H1 (cell line): ENCODE measurements at regions not wholly inside any gene's neighbourhood (a gene's known extent, or its start where the extent isn't known, plus 50 kb on each side); places are given as distances from the start of the nearest gene placed in this dataset.

Experiments
- CTCF ChIA-PET: fragments of 300-600 bp; sonication (Branson Sonifier 250); formaldehyde crosslinking; loops from one replicate; lab custom pipeline; 2021; ENCODE audit not compliant: partially characterized antibody; lab: Charles Lee
- POLR2A ChIA-PET: fragments of 300-600 bp; sonication (Branson Sonifier 250); formaldehyde crosslinking; loops from one replicate; lab custom pipeline; 2021; ENCODE audit warnings: inconsistent platforms; ENCODE audit not compliant: partially characterized antibody; lab: Charles Lee
- DNase-seq, 2 experiments: peaks; one replicate each; pipeline versions ENCODE4 v3.0.0 to v3.0.0-alpha.2; 2010 to 2022; ENCODE audit warnings: low spot score in 2 of 2, low read depth in 1 of 2, mixed read lengths in 1 of 2
- FAIRE-seq: peaks from 2 replicates; lab custom pipeline; 2011; peaks lifted over from hg19 to GRCh38; lab: Jason Lieb, UNC
- H2AFZ ChIP-seq: 2 replicates; pipeline ENCODE4 v1.8.1; 2012; ENCODE audit warnings: low read length, inconsistent platforms
- H2AK5ac ChIP-seq: 2 replicates; pipeline ENCODE4 v1.6.1; 2013; ENCODE audit warnings: low read depth, low read length
- H2BK120ac ChIP-seq: replicated peaks from 2 replicates; pipeline ENCODE3; 2013; ENCODE audit warnings: low read depth, low read length, inconsistent platforms
- H2BK12ac ChIP-seq: 2 replicates; pipeline ENCODE4 v1.6.1; 2013; ENCODE audit warnings: low read depth, low read length
- H2BK15ac ChIP-seq: 2 replicates; pipeline ENCODE4 v1.6.1; 2013; ENCODE audit warnings: low read length
- H2BK20ac ChIP-seq: 2 replicates; pipeline ENCODE4 v1.6.1; 2013; ENCODE audit warnings: low read length
- H2BK5ac ChIP-seq: 2 replicates; pipeline ENCODE4 v1.6.1; 2013; ENCODE audit warnings: low read depth, low read length
- H3K14ac ChIP-seq: 2 replicates; pipeline ENCODE4 v1.6.1; 2013; ENCODE audit warnings: inconsistent platforms; ENCODE audit not compliant: insufficient read length
- H3K18ac ChIP-seq: 2 replicates; pipeline ENCODE4 v1.6.1; 2013; ENCODE audit warnings: low read length; ENCODE audit errors: extremely low read depth
- H3K23ac ChIP-seq: 2 replicates; pipeline ENCODE4 v1.6.1; 2013; ENCODE audit warnings: inconsistent platforms; ENCODE audit not compliant: insufficient read length
- H3K23me2 ChIP-seq: 2 replicates; pipeline ENCODE4 v1.6.1; 2013; ENCODE audit warnings: low read depth, low read length
- H3K27ac ChIP-seq: 2 replicates; pipeline ENCODE4 v1.6.1; 2011; ENCODE audit warnings: low read depth, low read length, inconsistent platforms
- H3K27me3 ChIP-seq, 4 experiments: replicated peaks in 1 of 4; 1 replicate in 1 of 4; 2 replicates in 3 of 4; pipeline versions ENCODE4 v1.6.1 to v1.8.1; 2011 to 2013; ENCODE audit warnings: low read length in 3 of 4, mild to moderate bottlenecking in 3 of 4, inconsistent platforms in 2 of 4, mixed read lengths in 2 of 4, moderate library complexity in 1 of 4; ENCODE audit not compliant: control insufficient read depth in 3 of 4, insufficient read depth in 3 of 4; ENCODE audit errors: extremely low read depth in 1 of 4
- H3K36me3 ChIP-seq, 4 experiments: 2 replicates each; pipeline versions ENCODE4 v1.6.1 to v1.8.1; 2011 to 2013; ENCODE audit warnings: mild to moderate bottlenecking in 4 of 4, low read length in 3 of 4, moderate library complexity in 2 of 4, control low read depth in 1 of 4, inconsistent platforms in 1 of 4; ENCODE audit not compliant: insufficient read depth in 4 of 4, control insufficient read depth in 2 of 4
- H3K4ac ChIP-seq: replicated peaks from 2 replicates; pipeline ENCODE3; 2013; ENCODE audit warnings: low read length, low read depth, mixed read lengths, inconsistent platforms; ENCODE audit not compliant: insufficient read length
- H3K4me1 ChIP-seq, 4 experiments: replicated peaks in 1 of 4; 1 replicate in 1 of 4; 2 replicates in 3 of 4; pipeline versions ENCODE4 v1.6.1 to v1.8.1; 2011 to 2013; ENCODE audit warnings: low read length in 3 of 4, inconsistent platforms in 2 of 4, mixed read lengths in 1 of 4; ENCODE audit not compliant: insufficient read depth in 4 of 4, control insufficient read depth in 3 of 4
- H3K4me2 ChIP-seq, 2 experiments: 2 replicates each; pipeline versions ENCODE4 v1.6.1 to v1.8.1; 2011 to 2013; ENCODE audit warnings: low read depth in 2 of 2, low read length in 2 of 2, control low read depth in 1 of 2, inconsistent platforms in 1 of 2, mild to moderate bottlenecking in 1 of 2; ENCODE audit not compliant: insufficient read depth in 1 of 2
- H3K4me3 ChIP-seq, 4 experiments: fragments of 200-600, 300-600 bp in 1 of 4; sonication (generic), shearing (Covaris generic), sonication (Bioruptor Twin) in 1 of 4; 2 replicates each; pipeline versions ENCODE4 v1.5.1 to v1.8.1; 2011 to 2016; ENCODE audit warnings: low read length in 4 of 4, low read depth in 3 of 4, control low read depth in 2 of 4, inconsistent platforms in 2 of 4, mild to moderate bottlenecking in 2 of 4, mixed read lengths in 1 of 4, moderate library complexity in 1 of 4; ENCODE audit not compliant: insufficient read depth in 2 of 4; ENCODE audit errors: extremely low read depth in 1 of 4
- H3K56ac ChIP-seq: replicated peaks from 2 replicates; pipeline ENCODE3; 2013; ENCODE audit warnings: low read depth, mild to moderate bottlenecking, mixed read lengths, low read length, inconsistent platforms; ENCODE audit not compliant: insufficient read length
- H3K79me1 ChIP-seq: 2 replicates; pipeline ENCODE4 v1.6.1; 2013; ENCODE audit warnings: low read depth, low read length, control low read depth
- H3K79me2 ChIP-seq, 2 experiments: 2 replicates each; pipeline versions ENCODE4 v1.6.1 to v1.8.1; 2012 to 2013; ENCODE audit warnings: low read length in 2 of 2, mild to moderate bottlenecking in 2 of 2, inconsistent platforms in 1 of 2; ENCODE audit not compliant: insufficient read depth in 2 of 2, control insufficient read depth in 1 of 2
- H3K9ac ChIP-seq, 4 experiments: replicated peaks in 1 of 4; 1 replicate in 1 of 4; 2 replicates in 3 of 4; pipeline versions ENCODE4 v1.6.1 to v1.8.1; 2011 to 2013; ENCODE audit warnings: low read depth in 3 of 4, low read length in 3 of 4, control low read depth in 2 of 4, mild to moderate bottlenecking in 2 of 4, moderate library complexity in 2 of 4, inconsistent platforms in 1 of 4; ENCODE audit errors: extremely low read depth in 1 of 4
- H3K9me3 ChIP-seq, 2 experiments: 2 replicates each; pipeline versions ENCODE4 v1.6.1 to v1.8.1; 2012 to 2013; ENCODE audit warnings: mild to moderate bottlenecking in 2 of 2, moderate library complexity in 2 of 2, control low read depth in 1 of 2, inconsistent platforms in 1 of 2, low read depth in 1 of 2, low read length in 1 of 2, mixed read lengths in 1 of 2; ENCODE audit not compliant: insufficient read depth in 2 of 2
- H4K20me1 ChIP-seq, 2 experiments: replicated peaks in 1 of 2; 2 replicates each; pipeline versions ENCODE3 to v1.8.1; 2011 to 2013; ENCODE audit warnings: inconsistent platforms in 2 of 2, low read length in 2 of 2, mild to moderate bottlenecking in 1 of 2; ENCODE audit not compliant: insufficient read depth in 2 of 2, control insufficient read depth in 1 of 2
- H4K5ac ChIP-seq: 2 replicates; pipeline ENCODE4 v1.6.1; 2013; ENCODE audit warnings: low read length, low read depth, mixed read lengths, inconsistent platforms; ENCODE audit not compliant: insufficient read length
- H4K8ac ChIP-seq: 2 replicates; pipeline ENCODE4 v1.8.0; 2013; ENCODE audit warnings: mild to moderate bottlenecking, moderate library complexity, low read length, inconsistent platforms; ENCODE audit not compliant: insufficient read depth; ENCODE audit errors: extremely low read depth
- H4K91ac ChIP-seq: replicated peaks from 2 replicates; pipeline ENCODE3; 2013; ENCODE audit warnings: low read length, mixed read lengths, inconsistent platforms; ENCODE audit not compliant: insufficient read length
- BCL11A ChIP-seq, 2 experiments: IDR thresholded peaks; one replicate each; pipeline ENCODE4 v1.6.1; 2011; ENCODE audit warnings: low read depth in 2 of 2, low read length in 2 of 2, mild to moderate bottlenecking in 2 of 2
- JUN ChIP-seq: IDR thresholded peaks from 2 replicates; pipeline ENCODE4 v1.6.1; 2011; ENCODE audit warnings: low read depth, mild to moderate bottlenecking, improper control_type of control experiment, low read length
- KDM4A ChIP-seq: IDR thresholded peaks from one replicate; pipeline ENCODE4 v1.7.1; 2012; ENCODE audit warnings: low read depth, mild to moderate bottlenecking, moderate library complexity, low read length, inconsistent platforms; ENCODE audit not compliant: severe bottlenecking
- NRF1 ChIP-seq: IDR thresholded peaks from 2 replicates; pipeline ENCODE4 v1.6.1; 2011; ENCODE audit warnings: mild to moderate bottlenecking, low read depth, low read length, improper control_type of control experiment
- POLR2AphosphoS5 ChIP-seq: IDR thresholded peaks from 2 replicates; pipeline ENCODE4 v1.6.1; 2011; ENCODE audit warnings: low read depth, low read length
- RNF2 ChIP-seq: fragments of 200-900, 300-1000 bp; sonication (generic); IDR thresholded peaks from 2 replicates; pipeline ENCODE4 v1.7.1; 2016; ENCODE audit warnings: borderline replicate concordance, low read depth, mild to moderate bottlenecking, antibody characterized with exemption, low read length; ENCODE audit not compliant: poor library complexity, severe bottlenecking; ENCODE audit errors: missing control alignments
- SP1 ChIP-seq: IDR thresholded peaks from 2 replicates; pipeline ENCODE4 v1.6.1; 2011; ENCODE audit warnings: low read depth, low read length
- TAF1 ChIP-seq: IDR thresholded peaks from 2 replicates; pipeline ENCODE4 v1.6.1; 2011; ENCODE audit warnings: mild to moderate bottlenecking, low read depth, low read length
- WGBS, 2 experiments: shearing (Covaris generic) in 1 of 2; methylation state at CpG; one replicate each; pipeline versions ENCODE4 v1.1.6 to v1.1.7; 2013 to 2015; ENCODE audit warnings: low lambda C conversion rate in 2 of 2, mixed read lengths in 2 of 2, inconsistent platforms in 1 of 2, low coverage in 1 of 2, missing lambda C conversion rate in 1 of 2; ENCODE audit not compliant: insufficient replicate concordance in 2 of 2, insufficient coverage in 1 of 2, insufficient read length in 1 of 2; ENCODE audit errors: extremely low coverage in 1 of 2, missing lambda C conversion rate in 1 of 2; 5-methylcytosine and 5-hydroxymethylcytosine counted together

DNA sequence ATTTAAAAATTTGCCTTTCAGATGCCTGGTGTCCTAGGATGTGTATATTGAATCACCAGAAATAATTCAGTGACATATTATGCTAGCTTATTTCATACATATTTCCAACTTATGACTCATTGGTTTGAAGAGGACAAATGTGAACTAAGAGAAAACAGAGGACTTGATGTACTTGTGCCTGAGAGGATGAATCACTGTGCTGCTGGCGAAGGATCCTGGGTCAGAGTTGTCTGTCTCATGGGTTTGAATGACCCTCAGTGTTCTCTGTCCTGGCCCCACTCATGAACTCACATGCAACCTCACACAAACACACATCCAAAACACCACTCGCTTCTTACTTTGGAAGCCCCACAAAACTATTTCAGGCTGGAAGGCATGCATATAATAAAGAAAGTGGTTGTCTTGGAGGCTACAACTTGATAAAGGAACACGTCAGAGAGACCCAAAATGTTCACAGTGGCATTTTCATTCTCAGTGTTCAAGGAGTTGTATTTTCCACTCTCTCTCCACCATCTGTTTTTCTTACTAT is 129.0 kb upstream of the SPRY2 start:
- CTCF ChIA-PET = interaction anchor here (1.3 to 2.0 kb wide), 3 partner anchors 11 to 21 kb away, joined by 3 to 7 read pairs (median 3); no protein-coding TSS in a partner anchor
- Histone ChIP-seq H3K23ac (no peak overlapping the region), H3K27ac (no peak overlapping the region), H3K23me2 (no peaks in the 10 kb centered on the region), H3K36me3 (no peaks in the 10 kb centered on the region), H4K20me1 (no peaks in the 10 kb centered on the region), H3K79me1 (no peaks in the 10 kb centered on the region), H2BK120ac (no peak overlapping the region), H4K5ac (no peak overlapping the region), H3K4me3 (no peak overlapping the region), H3K18ac (no peak overlapping the region), H3K14ac (no peak overlapping the region), H2AK5ac (no peak overlapping the region), H2BK20ac (no peak overlapping the region), H4K8ac (no peak overlapping the region), H3K4ac (no peak overlapping the region), H4K91ac (no peak overlapping the region), H2BK15ac (no peak overlapping the region), H3K27me3 (peaks cover 0 to 1% (median 0%) of the 10 kb centered on the region in 4 experiments; a peak in 1 of 7 replicates), H2AFZ (no peak overlapping the region), H3K4me1 (no peaks in the 10 kb centered on the region), H3K79me2 (no peaks in the 10 kb centered on the region), H3K9me3 (no peaks in the 10 kb centered on the region), H3K9ac (no peak overlapping the region), H2BK5ac (no peak overlapping the region), H3K56ac (no peak overlapping the region), H3K4me2 (no peak overlapping the region), H2BK12ac (no peak overlapping the region)
- 86% methylated on average over 3 of the region's 3 CpGs; no CpG with 5 or more reads in 1 of the 2 experiments for WGBS, 2 experiments
- POLR2A ChIA-PET = no interaction called here
- FAIRE-seq (no peak), DNase-seq (no peak)
- TF ChIP-seq TAF1 = no peak
- no peak for TF ChIP-seq BCL11A (IDR thresholded peaks at IDR 0.05; ENCODE audit: low read depth in 2 of 2, low read length in 2 of 2)
- TF ChIP-seq JUN = no peak
- TF ChIP-seq POLR2AphosphoS5 = no peak
- TF ChIP-seq RNF2 = no peak
- TF ChIP-seq KDM4A = no peak
- TF ChIP-seq NRF1 = no peak
- TF ChIP-seq SP1 = no peak
